ENCODE measurements at regions not wholly inside any gene's neighbourhood (a gene's known extent, or its start where the extent isn't known, plus 50 kb on each side); places are given as distances from the start of the nearest gene placed in this dataset.

DNA sequence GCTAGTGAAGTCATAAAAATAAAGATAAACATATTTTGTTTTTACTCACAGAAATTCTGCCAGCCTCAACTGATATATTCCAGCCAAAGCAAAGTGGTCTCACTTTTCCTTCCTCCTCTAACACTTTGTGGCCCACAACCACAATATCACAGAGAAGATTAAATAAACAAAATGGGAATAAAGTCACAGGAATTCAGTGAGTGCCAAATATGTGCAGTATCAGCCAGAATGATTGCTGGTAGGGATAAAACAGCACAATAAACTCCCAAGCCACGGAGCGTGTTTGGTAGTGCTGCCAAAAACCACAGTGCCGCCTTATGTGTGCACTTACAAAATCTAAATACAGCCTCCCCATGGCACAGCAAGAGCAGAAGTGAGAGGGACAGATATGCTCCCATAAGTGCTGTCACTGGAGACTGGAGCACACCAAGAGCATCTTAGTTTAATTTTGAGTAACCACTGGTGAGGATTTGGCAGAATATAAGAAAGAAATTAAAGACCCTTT is 155.8 kb downstream of the POM121L12 start:
- TF ChIP-seq, protein P1, sequence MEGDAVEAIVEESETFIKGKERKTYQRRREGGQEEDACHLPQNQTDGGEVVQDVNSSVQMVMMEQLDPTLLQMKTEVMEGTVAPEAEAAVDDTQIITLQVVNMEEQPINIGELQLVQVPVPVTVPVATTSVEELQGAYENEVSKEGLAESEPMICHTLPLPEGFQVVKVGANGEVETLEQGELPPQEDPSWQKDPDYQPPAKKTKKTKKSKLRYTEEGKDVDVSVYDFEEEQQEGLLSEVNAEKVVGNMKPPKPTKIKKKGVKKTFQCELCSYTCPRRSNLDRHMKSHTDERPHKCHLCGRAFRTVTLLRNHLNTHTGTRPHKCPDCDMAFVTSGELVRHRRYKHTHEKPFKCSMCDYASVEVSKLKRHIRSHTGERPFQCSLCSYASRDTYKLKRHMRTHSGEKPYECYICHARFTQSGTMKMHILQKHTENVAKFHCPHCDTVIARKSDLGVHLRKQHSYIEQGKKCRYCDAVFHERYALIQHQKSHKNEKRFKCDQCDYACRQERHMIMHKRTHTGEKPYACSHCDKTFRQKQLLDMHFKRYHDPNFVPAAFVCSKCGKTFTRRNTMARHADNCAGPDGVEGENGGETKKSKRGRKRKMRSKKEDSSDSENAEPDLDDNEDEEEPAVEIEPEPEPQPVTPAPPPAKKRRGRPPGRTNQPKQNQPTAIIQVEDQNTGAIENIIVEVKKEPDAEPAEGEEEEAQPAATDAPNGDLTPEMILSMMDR (IDR thresholded peaks at IDR 0.05), result no peak
- TF ChIP-seq ZFX (IDR thresholded peaks at IDR 0.05; ENCODE audit: borderline replicate concordance), result no peak

Data from 22Rv1 (cell line).